ENCODE measurements at regions not wholly inside any gene's neighbourhood (a gene's known extent, or its start where the extent isn't known, plus 50 kb on each side); places are given as distances from the start of the nearest gene placed in this dataset.

- TF ChIP-seq POLR2A (IDR thresholded peaks at IDR 0.05) = no peak
- no peak for TF ChIP-seq EP300 (IDR thresholded peaks at IDR 0.05)
- TF ChIP-seq CTCF (IDR thresholded peaks at IDR 0.05) = no peak
- no peak overlapping the region for H3K4me3 ChIP-seq
- no peak overlapping the region for H3K27ac ChIP-seq
- H3K36me3 ChIP-seq = no peaks in the 10 kb centered on the region
- H3K9me3 ChIP-seq = no peaks in the 10 kb centered on the region
- H3K4me1 ChIP-seq (ENCODE audit: insufficient read depth) = no peaks in the 10 kb centered on the region
- intact Hi-C loops (cut with DNase I) = no loop called here
- WGBS, 3 donors = 79 to 95% (median 95%) methylated on average over 1 of the region's 1 CpG
- no peaks in the 10 kb centered on the region for H3K27me3 ChIP-seq
- no peak for DNase-seq
Observed at GRCh38 chr2:58425368-58425767, 184.2 kb upstream of the FANCL start.

GRCh38 chr2:58419983-58420382 is 178.9 kb upstream of the FANCL start:
- WGBS, 3 donors = 88 to 95% (median 93%) methylated on average over 2 of the region's 2 CpGs
- H3K4me3 ChIP-seq = no peak overlapping the region
- DNase-seq = no peak
- H3K9me3 ChIP-seq = no peaks in the 10 kb centered on the region
- no peak for TF ChIP-seq EP300 (IDR thresholded peaks at IDR 0.05)
- no peak for TF ChIP-seq CTCF (IDR thresholded peaks at IDR 0.05)
- TF ChIP-seq POLR2A (IDR thresholded peaks at IDR 0.05) = no peak
- no peaks in the 10 kb centered on the region for H3K36me3 ChIP-seq
- intact Hi-C loops (cut with DNase I) = no loop called here
- no peaks in the 10 kb centered on the region for H3K4me1 ChIP-seq (ENCODE audit: insufficient read depth)
- H3K27me3 ChIP-seq = no peaks in the 10 kb centered on the region
- no peak overlapping the region for H3K27ac ChIP-seq

GRCh38 chr2:58416696-58417095 is 175.6 kb upstream of the FANCL start:
- no peaks in the 10 kb centered on the region for H3K27me3 ChIP-seq
- DNase-seq = no peak

GRCh38 chr2:58414506-58414905 is 173.4 kb upstream of the FANCL start:
- TF ChIP-seq POLR2A (IDR thresholded peaks at IDR 0.05) (no peak), EP300 (IDR thresholded peaks at IDR 0.05) (no peak), CTCF (IDR thresholded peaks at IDR 0.05) (no peak)
- Histone ChIP-seq H3K27me3 (no peaks in the 10 kb centered on the region), H3K4me3 (no peak overlapping the region), H3K27ac (no peak overlapping the region), H3K36me3 (no peaks in the 10 kb centered on the region), H3K9me3 (no peaks in the 10 kb centered on the region), H3K4me1 (ENCODE audit: insufficient read depth) (no peaks in the 10 kb centered on the region)
- no peak for DNase-seq
- intact Hi-C loops (cut with DNase I) = no loop called here
- WGBS, 3 donors = 72 to 77% (median 73%) methylated on average over 2 of the region's 2 CpGs

More at GRCh38 chr2:58416696-58417095, 175.6 kb upstream of the FANCL start:
- no peak for TF ChIP-seq EP300 (IDR thresholded peaks at IDR 0.05)
- TF ChIP-seq POLR2A (IDR thresholded peaks at IDR 0.05) = no peak
- no peak for TF ChIP-seq CTCF (IDR thresholded peaks at IDR 0.05)
- Histone ChIP-seq H3K27ac (no peak overlapping the region), H3K36me3 (no peaks in the 10 kb centered on the region), H3K4me3 (no peak overlapping the region), H3K9me3 (no peaks in the 10 kb centered on the region), H3K4me1 (ENCODE audit: insufficient read depth) (no peaks in the 10 kb centered on the region)
- intact Hi-C loops (cut with DNase I) = no loop called here
- 77 to 88% (median 83%) methylated on average over 3 of the region's 3 CpGs for WGBS, 3 donors

GRCh38 chr2:58410549-58410948 is 169.4 kb upstream of the FANCL start:
- Histone ChIP-seq H3K36me3 (no peaks in the 10 kb centered on the region), H3K27me3 (no peaks in the 10 kb centered on the region), H3K27ac (no peak overlapping the region), H3K4me3 (no peak overlapping the region), H3K4me1 (ENCODE audit: insufficient read depth) (no peaks in the 10 kb centered on the region), H3K9me3 (no peaks in the 10 kb centered on the region)
- TF ChIP-seq CTCF (IDR thresholded peaks at IDR 0.05) (no peak), POLR2A (IDR thresholded peaks at IDR 0.05) (no peak), EP300 (IDR thresholded peaks at IDR 0.05) (no peak)
- intact Hi-C loops (cut with DNase I) = no loop called here
- 31 to 42% (median 36%) methylated on average over 2 of the region's 2 CpGs for WGBS, 3 donors
- no peak for DNase-seq
